Activated CD4-positive, CD25-positive, alpha-beta regulatory T cell treated with anti-CD3 and anti-CD28 coated beads, Interleukin-2, amount 50 U/mL, for 16 hours (primary cell): ENCODE measurements at regions not wholly inside any gene's neighbourhood (a gene's known extent, or its start where the extent isn't known, plus 50 kb on each side); places are given as distances from the start of the nearest gene placed in this dataset.
"Not testable (repeated sequence)": the region's sequence is repeated elsewhere in the genome, so short reads cannot be mapped to it uniquely, and the experiment has no call there.

Experiments used
- DNase-seq: peaks from one replicate; pipeline ENCODE4 v3.0.0-alpha.2; 2020; ENCODE audit warnings: low read depth, low spot score

GRCh38 chr1:34369701-34370455 is 193.2 kb downstream of the C1orf94 start:
- DNase-seq: no peak

- no peak for DNase-seq
Measured at GRCh38 chr1:34370748-34371147, 194.0 kb downstream of the C1orf94 start.

GRCh38 chr1:34371179-34371578 is 194.5 kb downstream of the C1orf94 start:
- not testable (repeated sequence) for DNase-seq

- no peak for DNase-seq
Measured at GRCh38 chr1:34371829-34372532, 195.3 kb downstream of the C1orf94 start.

- DNase-seq: no peak
Measured at GRCh38 chr1:34372891-34373290, 196.2 kb downstream of the C1orf94 start.

- DNase-seq: no peak
Measured at GRCh38 chr1:34373912-34374311, 197.2 kb downstream of the C1orf94 start.

GRCh38 chr1:34376531-34376930 is 199.8 kb downstream of the C1orf94 start:
- DNase-seq: no peak

- no peak for DNase-seq
Measured at GRCh38 chr1:34378968-34379856, 202.5 kb downstream of the C1orf94 start.

- DNase-seq: no peak
Measured at GRCh38 chr1:34379911-34380310, 203.2 kb downstream of the C1orf94 start.

- no peak for DNase-seq
Measured at GRCh38 chr1:34380526-34381124, 203.9 kb downstream of the C1orf94 start.

- DNase-seq: no peak
Measured at GRCh38 chr1:34389974-34390373, 213.3 kb downstream of the C1orf94 start.

- no peak for DNase-seq
Measured at GRCh38 chr1:34396042-34396441, 219.3 kb downstream of the C1orf94 start.

GRCh38 chr1:34398241-34398915 is 221.7 kb downstream of the C1orf94 start:
- no peak for DNase-seq

GRCh38 chr1:34398916-34399275 is 222.2 kb downstream of the C1orf94 start:
- DNase-seq: no peak

GRCh38 chr1:34400675-34401074 is 224.0 kb downstream of the C1orf94 start:
- DNase-seq: no peak

GRCh38 chr1:34403156-34403555 is 226.4 kb downstream of the C1orf94 start:
- no peak for DNase-seq

- no peak for DNase-seq
Measured at GRCh38 chr1:34404804-34405203, 228.1 kb downstream of the C1orf94 start.

- DNase-seq: no peak
Measured at GRCh38 chr1:34405266-34405959, 228.7 kb downstream of the C1orf94 start.

- DNase-seq: no peak
Measured at GRCh38 chr1:34406377-34406776, 229.7 kb downstream of the C1orf94 start.

GRCh38 chr1:34406833-34407539 is 230.3 kb downstream of the C1orf94 start:
- DNase-seq: no peak
